CD14-positive monocyte (primary cell): ENCODE measurements at regions not wholly inside any gene's neighbourhood (a gene's known extent, or its start where the extent isn't known, plus 50 kb on each side); places are given as distances from the start of the nearest gene placed in this dataset.

Source experiments
- DNase-seq, 3 donors: peaks; one replicate each; pipeline ENCODE4 v3.0.0-alpha.2; 2011 to 2022
- H2AFZ ChIP-seq: 2 replicates; pipeline ENCODE4 v1.6.0; 2012; ENCODE audit warnings: mild to moderate bottlenecking, low read depth, low read length, inconsistent platforms; ENCODE audit not compliant: insufficient read depth, poor library complexity, severe bottlenecking
- H3K27ac ChIP-seq, 2 donors: 1 replicate in 1 of 2; 2 replicates in 1 of 2; pipeline ENCODE4 v1.5.1; 2012 to 2013; ENCODE audit warnings: low read length in 2 of 2, control low read depth in 1 of 2, inconsistent platforms in 1 of 2, low read depth in 1 of 2, mild to moderate bottlenecking in 1 of 2
- H3K27me3 ChIP-seq, 2 donors: one replicate each; pipeline versions ENCODE4 v1.6.0 to v1.6.1; 2011 to 2013; ENCODE audit warnings: low read length in 2 of 2; ENCODE audit not compliant: control insufficient read depth in 2 of 2, insufficient read depth in 2 of 2
- H3K36me3 ChIP-seq, 2 donors: replicated peaks in 1 of 2; 1 replicate in 1 of 2; 2 replicates in 1 of 2; pipeline versions ENCODE4 v1.5.1 to v1.6.1; 2012 to 2013; ENCODE audit warnings: low read length in 2 of 2, control low read depth in 1 of 2, inconsistent platforms in 1 of 2, mild to moderate bottlenecking in 1 of 2; ENCODE audit not compliant: insufficient read depth in 2 of 2, control insufficient read depth in 1 of 2
- H3K4me1 ChIP-seq, 2 donors: 1 replicate in 1 of 2; 2 replicates in 1 of 2; pipeline versions ENCODE4 v1.5.1 to v1.6.1; 2012 to 2013; ENCODE audit warnings: low read length in 2 of 2, control low read depth in 1 of 2, inconsistent platforms in 1 of 2, mild to moderate bottlenecking in 1 of 2, moderate library complexity in 1 of 2; ENCODE audit not compliant: insufficient read depth in 2 of 2, control insufficient read depth in 1 of 2
- H3K4me2 ChIP-seq: replicated peaks from 2 replicates; pipeline ENCODE3; 2012; ENCODE audit warnings: low read length, moderate library complexity, mild to moderate bottlenecking; ENCODE audit not compliant: poor library complexity, severe bottlenecking; ENCODE audit errors: extremely low read depth
- H3K4me3 ChIP-seq, 3 experiments: fragments of 200-600 bp in 1 of 3; sonication (generic) in 1 of 3; replicated peaks in 1 of 3; 1 replicate in 2 of 3; 2 replicates in 1 of 3; pipeline ENCODE4 v1.5.1; 2011 to 2013; ENCODE audit warnings: low read length in 3 of 3, mild to moderate bottlenecking in 3 of 3, control low read depth in 2 of 3, low read depth in 2 of 3, inconsistent platforms in 1 of 3, moderate library complexity in 1 of 3
- H3K79me2 ChIP-seq: 2 replicates; pipeline ENCODE4 v1.6.0; 2012; ENCODE audit warnings: mild to moderate bottlenecking, control low read depth, inconsistent platforms, low read length, moderate library complexity; ENCODE audit not compliant: insufficient read depth
- H3K9ac ChIP-seq: 2 replicates; pipeline ENCODE4 v1.6.0; 2017; ENCODE audit warnings: low read length, mild to moderate bottlenecking; ENCODE audit not compliant: insufficient read depth, poor library complexity, severe bottlenecking
- H3K9me3 ChIP-seq, 2 donors: replicated peaks in 1 of 2; 1 replicate in 1 of 2; 2 replicates in 1 of 2; pipeline versions ENCODE4 v1.5.1 to v1.6.1; 2012 to 2013; ENCODE audit warnings: low read length in 2 of 2, control low read depth in 1 of 2; ENCODE audit not compliant: control insufficient read depth in 1 of 2, insufficient read depth in 1 of 2
- H4K20me1 ChIP-seq: 2 replicates; pipeline ENCODE4 v1.6.0; 2012; ENCODE audit warnings: mild to moderate bottlenecking, low read length, control low read depth, moderate library complexity; ENCODE audit not compliant: insufficient read depth
- H3K27ac Mint-ChIP-seq, 7 donors: one replicate each; pipeline ENCODE4 v1.8.0; 2020; ENCODE audit warnings: mild to moderate bottlenecking in 7 of 7, mixed read lengths in 7 of 7, moderate library complexity in 6 of 7, inconsistent platforms in 2 of 7
- H3K27me3 Mint-ChIP-seq, 3 donors: one replicate each; pipeline ENCODE4 v1.8.0; 2021 to 2022; ENCODE audit warnings: low read depth in 3 of 3, mild to moderate bottlenecking in 3 of 3, mixed read lengths in 3 of 3, moderate library complexity in 3 of 3, inconsistent platforms in 1 of 3
- H3K36me3 Mint-ChIP-seq, 2 donors: one replicate each; pipeline ENCODE4 v1.8.0; 2020; ENCODE audit warnings: mixed read lengths in 2 of 2, inconsistent platforms in 1 of 2, mild to moderate bottlenecking in 1 of 2
- H3K4me1 Mint-ChIP-seq: one replicate; pipeline ENCODE4 v1.8.0; 2020; ENCODE audit warnings: mild to moderate bottlenecking, mixed read lengths
- H3K4me3 Mint-ChIP-seq, 2 donors: one replicate each; pipeline ENCODE4 v1.8.0; 2020; ENCODE audit warnings: mild to moderate bottlenecking in 2 of 2, mixed read lengths in 2 of 2, moderate library complexity in 1 of 2
- H3K9me3 Mint-ChIP-seq, 7 donors: one replicate each; pipeline ENCODE4 v1.8.0; 2020 to 2022; ENCODE audit warnings: mixed read lengths in 7 of 7, mild to moderate bottlenecking in 6 of 7, moderate library complexity in 6 of 7, inconsistent platforms in 2 of 7
- WGBS: methylation state at CpG from one replicate; pipeline ENCODE4 v1.1.5; 2013; ENCODE audit warnings: missing lambda C conversion rate; ENCODE audit not compliant: insufficient coverage; 5-methylcytosine and 5-hydroxymethylcytosine counted together
- intact Hi-C, 2 donors: fragments of 100-400 bp; cut with micrococcal nuclease; formaldehyde crosslinking; loops; one replicate each; pipeline versions ENCODE4 v1.15.0 to v1.15.1; 2023
- TF ChIP-seq, protein P1 (sequence below): fragments of 200-600 bp; IDR thresholded peaks from one replicate; pipeline ENCODE4 v1.8.0; 2022; ENCODE audit warnings: antibody characterized with exemption, mild to moderate bottlenecking

DNA sequence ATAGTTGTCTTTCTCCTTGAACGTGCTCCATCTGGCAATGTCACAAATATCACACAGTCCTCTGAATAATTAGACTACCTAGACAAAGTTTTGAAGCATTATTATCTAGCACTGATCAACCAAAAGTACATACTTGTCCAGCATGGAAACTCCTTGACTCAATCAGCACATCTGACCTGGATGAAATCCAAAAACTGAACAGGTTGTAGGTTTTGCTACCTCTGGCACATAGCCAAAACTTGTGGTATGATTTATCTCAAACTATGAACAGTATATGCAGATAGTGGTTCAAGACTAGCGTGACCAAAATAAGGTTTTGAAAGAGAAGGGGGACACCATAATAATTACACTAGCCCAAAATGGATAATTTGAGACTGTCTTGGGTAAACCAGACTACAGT is 158.1 kb downstream of the ARRDC3 start:
- Mint-ChIP-seq H3K27me3 (peaks cover 0 to 2% (median 0%) of the 10 kb centered on the region in 3 donors), H3K9me3 (peaks cover 6 to 11% (median 9%) of the 10 kb centered on the region in 7 donors), H3K27ac (no peak overlapping the region), H3K36me3 (peaks cover 3 to 5% of the 10 kb centered on the region in 2 donors), H3K4me1 (peaks cover 20% of the 10 kb centered on the region), H3K4me3 (no peak overlapping the region)
- TF ChIP-seq, protein P1, sequence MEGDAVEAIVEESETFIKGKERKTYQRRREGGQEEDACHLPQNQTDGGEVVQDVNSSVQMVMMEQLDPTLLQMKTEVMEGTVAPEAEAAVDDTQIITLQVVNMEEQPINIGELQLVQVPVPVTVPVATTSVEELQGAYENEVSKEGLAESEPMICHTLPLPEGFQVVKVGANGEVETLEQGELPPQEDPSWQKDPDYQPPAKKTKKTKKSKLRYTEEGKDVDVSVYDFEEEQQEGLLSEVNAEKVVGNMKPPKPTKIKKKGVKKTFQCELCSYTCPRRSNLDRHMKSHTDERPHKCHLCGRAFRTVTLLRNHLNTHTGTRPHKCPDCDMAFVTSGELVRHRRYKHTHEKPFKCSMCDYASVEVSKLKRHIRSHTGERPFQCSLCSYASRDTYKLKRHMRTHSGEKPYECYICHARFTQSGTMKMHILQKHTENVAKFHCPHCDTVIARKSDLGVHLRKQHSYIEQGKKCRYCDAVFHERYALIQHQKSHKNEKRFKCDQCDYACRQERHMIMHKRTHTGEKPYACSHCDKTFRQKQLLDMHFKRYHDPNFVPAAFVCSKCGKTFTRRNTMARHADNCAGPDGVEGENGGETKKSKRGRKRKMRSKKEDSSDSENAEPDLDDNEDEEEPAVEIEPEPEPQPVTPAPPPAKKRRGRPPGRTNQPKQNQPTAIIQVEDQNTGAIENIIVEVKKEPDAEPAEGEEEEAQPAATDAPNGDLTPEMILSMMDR, result no peak
- intact Hi-C loops, result no loop called here
- no peaks in the 10 kb centered on the region for H3K79me2 ChIP-seq
- no CpG with 5 or more reads among the region's 2 CpGs for WGBS
- H3K27me3 ChIP-seq, result no peaks in the 10 kb centered on the region
- DNase-seq, result no peak
- no peak overlapping the region for H3K4me2 ChIP-seq
- no peak overlapping the region for H3K27ac ChIP-seq
- no peak overlapping the region for H3K4me3 ChIP-seq
- H2AFZ ChIP-seq, result no peak overlapping the region
- no peaks in the 10 kb centered on the region for H4K20me1 ChIP-seq
- H3K36me3 ChIP-seq, result no peaks in the 10 kb centered on the region
- H3K9ac ChIP-seq, result no peak overlapping the region
- peaks cover 2 to 9% of the 10 kb centered on the region in 2 donors for H3K9me3 ChIP-seq
- peaks cover 10 to 21% of the 10 kb centered on the region in 2 donors for H3K4me1 ChIP-seq

GRCh38 chr5:91224456-91224855 is 158.7 kb downstream of the ARRDC3 start:
- H3K9me3 Mint-ChIP-seq, result peaks cover 3 to 6% (median 4%) of the 10 kb centered on the region in 7 donors
- no peaks in the 10 kb centered on the region for H3K27me3 ChIP-seq
- H3K4me1 ChIP-seq, result peaks cover 16 to 26% of the 10 kb centered on the region in 2 donors
- H3K4me2 ChIP-seq, result no peak overlapping the region
- peaks cover 0 to 4% of the 10 kb centered on the region in 2 donors for H3K9me3 ChIP-seq
- no peaks in the 10 kb centered on the region for H3K36me3 ChIP-seq
- H3K79me2 ChIP-seq, result no peaks in the 10 kb centered on the region
- no peak overlapping the region for H3K27ac Mint-ChIP-seq
- no peaks in the 10 kb centered on the region for H3K27me3 Mint-ChIP-seq
- no peak for DNase-seq
- no peaks in the 10 kb centered on the region for H4K20me1 ChIP-seq
- TF ChIP-seq, protein P1, result no peak
- no peak overlapping the region for H3K4me3 ChIP-seq
- no CpG with 5 or more reads among the region's 1 CpG for WGBS
- peaks cover 25% of the 10 kb centered on the region for H3K4me1 Mint-ChIP-seq
- H3K36me3 Mint-ChIP-seq, result peaks cover 1 to 3% of the 10 kb centered on the region in 2 donors
- H2AFZ ChIP-seq, result no peak overlapping the region
- H3K9ac ChIP-seq, result no peak overlapping the region
- H3K4me3 Mint-ChIP-seq, result no peak overlapping the region
- intact Hi-C loops, result no loop called here
- no peak overlapping the region for H3K27ac ChIP-seq
